ENCODE measurements at regions not wholly inside any gene's neighbourhood (a gene's known extent, or its start where the extent isn't known, plus 50 kb on each side); places are given as distances from the start of the nearest gene placed in this dataset.

DNA sequence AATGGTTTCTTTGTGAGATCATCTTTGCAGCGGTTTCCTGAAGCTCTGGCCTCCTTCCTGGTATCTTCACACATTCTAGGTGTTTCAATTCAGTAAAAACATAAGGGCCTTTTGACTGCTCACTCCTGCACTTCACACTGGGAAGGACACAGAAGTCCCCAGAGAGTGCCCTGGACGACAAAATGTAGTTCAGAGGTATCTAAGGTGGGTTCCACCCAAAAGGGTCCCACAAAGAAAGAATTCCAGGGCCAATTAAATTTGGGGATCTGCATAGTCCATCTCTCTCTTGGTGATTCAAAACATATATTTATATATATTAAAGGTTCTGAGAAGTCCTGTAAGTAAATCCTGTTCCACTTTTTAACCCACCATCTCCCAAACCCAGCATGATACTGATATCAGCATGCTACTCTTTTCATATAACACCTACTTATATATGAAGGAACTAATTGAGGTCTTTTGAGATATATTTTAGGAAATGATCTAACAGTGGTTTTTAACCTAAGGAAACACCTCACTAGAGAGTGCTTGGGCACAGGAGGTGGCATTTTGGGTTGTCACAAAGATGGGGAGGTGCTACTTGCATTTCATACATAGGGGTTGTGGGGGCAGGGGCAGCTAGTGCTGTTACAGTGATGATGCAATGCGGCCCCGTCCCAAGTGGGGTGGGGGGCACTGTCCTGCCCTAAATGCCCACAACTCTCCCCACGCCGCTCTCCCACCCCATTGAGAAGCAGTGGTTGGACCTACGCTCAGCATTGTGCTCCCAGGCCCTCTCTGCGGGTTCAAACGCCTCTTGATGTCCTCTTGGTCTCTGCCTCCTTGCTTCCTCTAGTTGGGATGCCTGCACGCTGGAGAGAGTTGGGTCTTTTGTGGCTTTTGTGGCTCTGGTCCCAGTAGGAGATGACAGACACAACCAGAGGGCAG is 109.4 kb downstream of the ARF6 start:
- Histone ChIP-seq H3K9me3 (ENCODE audit: low read length) (no peaks in the 10 kb centered on the region), H3K79me2 (ENCODE audit: insufficient read depth, low read length) (no peaks in the 10 kb centered on the region), H4K20me1 (ENCODE audit: insufficient read depth, low read length) (no peaks in the 10 kb centered on the region), H3K9me2 (ENCODE audit: low read depth, low read length) (no peaks in the 10 kb centered on the region), H3K27me3 (ENCODE audit: insufficient read depth, low read length) (no peaks in the 10 kb centered on the region), H3K4me2 (ENCODE audit: low read length) (peak overlapping the region; percentile 83), H2AFZ (ENCODE audit: low read length) (no peak overlapping the region), H3K4me1 (ENCODE audit: insufficient read depth, low read length, severe bottlenecking) (peaks cover 53% of the 10 kb centered on the region), H3F3A (ENCODE audit: insufficient read depth, low read length) (peaks cover 5% of the 10 kb centered on the region; the same call in 1 of the 2 replicates), H3K27ac (ENCODE audit: low read depth, low read length, poor library complexity, severe bottlenecking) (peak overlapping the region; percentile 97), H3K36me3 (ENCODE audit: insufficient read depth, low read length) (no peaks in the 10 kb centered on the region), H3K4me3 (ENCODE audit: low read depth, low read length, poor library complexity, severe bottlenecking) (peak overlapping the region; percentile 64), H3K9ac (ENCODE audit: low read length) (peak overlapping the region; percentile 68)
- TF ChIP-seq EZH2 (IDR thresholded peaks at IDR 0.05; ENCODE audit: borderline replicate concordance, low read length): no peak

DNA sequence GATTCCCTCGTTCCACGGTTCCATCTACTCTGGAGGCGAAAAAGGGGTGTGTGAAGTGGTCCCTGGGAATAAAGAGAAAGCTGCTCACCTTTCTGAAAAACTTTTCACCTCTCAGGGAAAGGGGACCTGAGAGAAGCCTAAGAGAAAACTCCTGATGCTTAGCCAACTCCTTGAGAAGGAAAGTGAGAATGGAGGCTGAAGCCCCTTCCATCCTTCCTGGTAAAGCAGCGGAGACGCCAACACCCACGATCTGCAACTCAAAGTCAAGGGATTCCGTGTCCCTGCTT is 110.0 kb downstream of the ARF6 start:
- peaks cover 5% of the 10 kb centered on the region; the same call in 1 of the 2 replicates for H3F3A ChIP-seq (ENCODE audit: insufficient read depth, low read length)
- H2AFZ ChIP-seq (ENCODE audit: low read length): no peak overlapping the region
- H3K4me1 ChIP-seq (ENCODE audit: insufficient read depth, low read length, severe bottlenecking): peaks cover 53% of the 10 kb centered on the region
- no peaks in the 10 kb centered on the region for H3K27me3 ChIP-seq (ENCODE audit: insufficient read depth, low read length)
- peak overlapping the region; percentile 83 for H3K4me2 ChIP-seq (ENCODE audit: low read length)
- TF ChIP-seq EZH2 (IDR thresholded peaks at IDR 0.05; ENCODE audit: borderline replicate concordance, low read length): no peak
- no peak for TF ChIP-seq CTCF (IDR thresholded peaks at IDR 0.05; ENCODE audit: low read length)
- peak overlapping the region; percentile 64 for H3K4me3 ChIP-seq (ENCODE audit: low read depth, low read length, poor library complexity, severe bottlenecking)
- H3K79me2 ChIP-seq (ENCODE audit: insufficient read depth, low read length): no peaks in the 10 kb centered on the region
- no peaks in the 10 kb centered on the region for H3K36me3 ChIP-seq (ENCODE audit: insufficient read depth, low read length)
- H4K20me1 ChIP-seq (ENCODE audit: insufficient read depth, low read length): no peaks in the 10 kb centered on the region
- H3K9me2 ChIP-seq (ENCODE audit: low read depth, low read length): no peaks in the 10 kb centered on the region
- peak overlapping the region; percentile 97 for H3K27ac ChIP-seq (ENCODE audit: low read depth, low read length, poor library complexity, severe bottlenecking)
- H3K9ac ChIP-seq (ENCODE audit: low read length): peak overlapping the region; percentile 68
- H3K9me3 ChIP-seq (ENCODE audit: low read length): no peaks in the 10 kb centered on the region

DNA sequence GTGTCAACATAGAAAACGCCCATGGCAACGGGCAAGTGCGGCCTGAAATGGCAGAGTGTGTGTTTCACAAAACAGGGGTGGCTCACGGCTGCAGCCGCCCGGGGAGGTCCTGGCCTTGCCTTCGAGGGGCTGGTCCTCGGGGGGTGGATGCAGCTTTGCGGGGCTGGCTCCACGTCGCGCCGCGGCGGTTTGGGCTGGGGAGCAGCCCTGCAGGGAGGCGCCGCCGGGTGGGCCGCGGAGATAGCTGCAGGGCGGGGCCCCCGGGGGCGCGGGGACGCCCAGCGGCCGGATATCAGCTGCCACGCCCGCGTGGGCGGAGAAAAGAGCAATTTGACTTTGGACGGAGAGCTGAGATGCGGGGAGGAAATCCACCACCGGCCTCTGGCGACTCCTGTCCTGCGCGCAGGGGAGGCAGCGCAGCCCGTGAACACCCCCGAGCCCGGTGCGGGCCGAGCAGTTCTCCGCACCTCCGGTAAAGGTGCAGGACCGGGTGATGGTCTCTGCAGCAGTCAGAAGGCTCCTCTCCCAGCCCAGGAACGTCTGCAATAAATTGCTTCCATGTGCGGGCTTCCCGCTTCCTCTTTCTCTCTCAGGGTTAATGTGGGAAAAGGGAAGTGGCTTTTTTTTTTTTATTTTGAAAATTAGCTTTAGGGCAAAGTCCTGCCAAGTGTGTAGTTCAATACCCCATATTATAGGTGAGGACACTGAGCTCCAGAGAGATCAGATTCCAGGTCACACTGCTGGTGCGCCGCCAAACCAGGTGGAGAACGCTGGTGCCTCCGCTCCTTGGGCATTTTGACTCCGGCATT is 110.5 kb downstream of the ARF6 start:
- no peaks in the 10 kb centered on the region for H3K9me2 ChIP-seq (ENCODE audit: low read depth, low read length)
- H3K4me2 ChIP-seq (ENCODE audit: low read length): peak overlapping the region; percentile 83
- TF ChIP-seq CTCF (IDR thresholded peaks at IDR 0.05; ENCODE audit: low read length): peak; percentile 26; the same call in 1 of the 2 replicates
- no peak for TF ChIP-seq EZH2 (IDR thresholded peaks at IDR 0.05; ENCODE audit: borderline replicate concordance, low read length)
- H3K9me3 ChIP-seq (ENCODE audit: low read length): no peaks in the 10 kb centered on the region
- H4K20me1 ChIP-seq (ENCODE audit: insufficient read depth, low read length): no peaks in the 10 kb centered on the region
- no peaks in the 10 kb centered on the region for H3K79me2 ChIP-seq (ENCODE audit: insufficient read depth, low read length)
- peak overlapping the region; percentile 82 for H2AFZ ChIP-seq (ENCODE audit: low read length)
- no peaks in the 10 kb centered on the region for H3K36me3 ChIP-seq (ENCODE audit: insufficient read depth, low read length)
- H3F3A ChIP-seq (ENCODE audit: insufficient read depth, low read length): peaks cover 5% of the 10 kb centered on the region; the same call in 1 of the 2 replicates
- H3K4me3 ChIP-seq (ENCODE audit: low read depth, low read length, poor library complexity, severe bottlenecking): peak overlapping the region; percentile 64
- H3K27me3 ChIP-seq (ENCODE audit: insufficient read depth, low read length): no peaks in the 10 kb centered on the region
- peak overlapping the region; percentile 97 for H3K27ac ChIP-seq (ENCODE audit: low read depth, low read length, poor library complexity, severe bottlenecking)
- peak overlapping the region; percentile 68 for H3K9ac ChIP-seq (ENCODE audit: low read length)
- peaks cover 56% of the 10 kb centered on the region for H3K4me1 ChIP-seq (ENCODE audit: insufficient read depth, low read length, severe bottlenecking)
